DMS 273 (cell line): ENCODE measurements at regions not wholly inside any gene's neighbourhood (a gene's known extent, or its start where the extent isn't known, plus 50 kb on each side); places are given as distances from the start of the nearest gene placed in this dataset.

ENCODE experiments used
- DNase-seq: peaks from one replicate; lab custom pipeline; 2025; ENCODE audit not compliant: unreplicated experiment; lab: John Stamatoyannopoulos, UW

DNA sequence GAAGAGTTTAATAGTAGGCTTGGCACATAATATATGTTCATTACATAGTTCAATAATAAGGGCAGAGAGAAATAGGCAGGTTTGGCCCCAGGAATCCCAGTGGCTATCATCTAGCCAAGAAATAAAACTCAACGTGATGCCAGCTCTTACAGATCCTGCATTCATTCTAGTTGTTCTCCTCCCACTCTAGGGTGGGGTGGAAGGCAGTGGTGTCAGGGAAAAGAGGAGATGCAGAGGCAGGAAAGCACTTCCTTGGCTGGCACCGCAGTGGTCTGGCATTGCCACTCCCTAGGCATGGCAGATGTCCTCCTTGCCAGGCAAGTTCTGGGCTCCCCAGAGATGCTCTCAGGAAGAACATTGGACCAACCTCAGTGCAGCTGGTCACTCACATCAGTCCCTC lies 383.6 kb downstream of the GRIN2B start:
- no peak for DNase-seq

DNA sequence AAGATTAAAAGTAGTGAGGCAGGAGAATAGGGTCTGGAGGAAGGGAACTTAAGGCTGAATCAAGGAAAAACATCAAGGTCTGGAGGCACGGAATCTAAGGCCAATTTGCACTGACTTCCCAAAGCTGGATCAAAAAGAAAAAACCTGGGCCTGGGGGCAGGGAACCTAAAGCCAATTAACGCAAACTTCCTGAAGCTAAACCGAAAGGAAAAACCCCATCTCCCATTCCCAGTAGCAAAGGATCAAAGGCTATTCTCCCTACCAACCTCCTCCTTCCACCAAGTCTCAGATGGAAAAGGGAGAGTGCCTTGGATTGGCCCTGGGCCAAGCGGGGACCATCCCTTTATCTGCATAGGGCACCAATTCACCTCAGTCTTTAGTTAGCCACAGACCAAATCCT lies 384.2 kb downstream of the GRIN2B start:
- no peak for DNase-seq

DNA sequence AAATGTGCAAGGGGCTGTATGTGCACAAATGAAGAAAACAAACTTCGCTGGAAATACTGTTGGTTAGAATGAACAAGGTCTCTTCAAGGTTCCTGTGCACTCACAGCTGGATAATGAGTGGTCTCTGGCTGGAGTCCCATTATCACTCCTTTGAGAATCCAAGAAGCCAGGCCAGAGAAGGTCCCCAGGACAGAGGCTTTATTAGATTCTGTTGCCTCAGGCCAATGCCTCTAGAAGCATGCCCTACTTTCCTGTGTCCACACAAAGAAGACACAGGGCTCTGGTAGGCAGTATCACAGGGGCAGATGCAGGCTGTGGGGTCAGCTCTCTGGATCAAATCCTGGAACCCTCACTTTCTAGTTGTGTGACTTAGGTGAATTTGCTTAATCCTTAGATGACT lies 384.7 kb downstream of the GRIN2B start:
- DNase-seq: no peak

DNA sequence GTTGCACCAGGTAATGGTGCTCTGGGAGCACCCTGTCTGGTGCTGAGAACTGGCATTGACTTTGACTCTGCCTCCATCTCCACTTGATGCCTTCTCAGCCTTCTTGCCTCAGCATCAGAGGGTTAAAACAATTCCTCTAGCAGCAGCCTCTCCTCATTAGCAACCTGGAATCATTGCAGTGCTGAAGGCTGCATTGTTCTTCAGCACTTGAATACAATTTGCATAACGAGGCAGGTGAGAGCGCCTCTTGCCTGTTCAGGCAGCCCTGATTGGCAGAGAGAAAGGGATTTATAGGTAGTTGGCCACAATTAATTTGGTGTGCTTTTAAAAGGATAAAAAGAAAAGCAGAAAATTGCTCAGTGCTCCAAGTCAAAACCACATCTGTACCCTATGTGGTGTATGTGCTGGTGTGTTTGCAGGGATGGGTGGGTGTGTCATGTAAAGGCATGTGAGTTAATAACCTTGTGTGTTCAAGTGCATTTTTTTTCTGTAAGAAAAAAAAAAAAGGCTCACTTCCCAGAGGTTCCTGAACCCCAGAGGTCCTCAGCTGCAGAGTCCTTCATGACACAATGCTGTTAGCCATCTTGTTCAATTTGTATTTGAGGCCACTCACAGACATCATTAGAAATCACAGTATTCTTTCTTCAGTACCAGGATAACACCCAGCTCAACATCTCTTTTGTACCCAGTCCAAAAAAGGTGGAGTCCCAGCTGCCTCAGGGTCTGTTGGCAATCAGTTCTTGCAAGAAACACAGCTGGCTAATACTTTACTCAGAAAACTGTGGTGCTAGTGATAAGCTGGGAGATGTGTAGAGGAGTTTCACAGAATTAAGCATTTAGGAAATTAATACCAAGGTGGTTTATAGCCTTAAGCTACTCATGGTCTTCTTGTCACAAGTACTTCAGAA lies 385.6 kb downstream of the GRIN2B start:
- peak; percentile 79 for DNase-seq

DNA sequence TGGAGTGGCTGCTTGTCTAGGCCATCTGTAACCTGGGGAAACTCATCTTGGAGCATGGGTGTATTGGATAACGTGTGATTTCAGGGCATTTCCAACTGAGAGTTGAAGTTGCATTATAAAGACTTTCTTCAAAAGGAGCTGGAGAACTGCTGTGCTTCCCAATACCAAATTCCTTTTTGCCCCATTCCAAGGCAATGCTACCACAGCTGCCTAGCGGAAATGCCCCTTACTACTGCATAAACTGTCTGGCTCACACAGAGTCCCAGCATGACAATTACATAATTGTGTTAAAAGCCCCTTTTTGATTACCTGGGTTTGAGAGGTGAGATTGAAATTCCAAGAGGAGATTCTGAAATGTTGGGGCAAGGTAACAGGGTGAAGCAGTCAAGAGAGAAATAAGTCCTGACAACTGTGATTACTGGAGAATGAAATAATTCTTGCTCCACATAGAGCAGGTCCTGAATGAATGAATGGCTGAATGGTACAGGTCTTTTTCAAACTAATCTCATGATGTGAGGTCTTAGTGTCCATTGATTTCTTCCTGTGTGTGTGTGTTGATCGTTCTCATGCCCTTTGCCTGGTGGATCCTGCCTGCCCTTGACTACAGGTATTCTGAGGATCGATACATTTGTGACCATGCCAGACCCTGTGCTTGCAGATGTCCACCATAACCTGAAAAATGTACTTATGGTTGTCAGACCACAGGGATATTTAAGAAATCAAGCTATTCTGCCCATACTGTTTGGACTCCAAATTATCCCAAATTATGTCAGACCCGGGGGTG lies 386.5 kb downstream of the GRIN2B start:
- no peak for DNase-seq

DNA sequence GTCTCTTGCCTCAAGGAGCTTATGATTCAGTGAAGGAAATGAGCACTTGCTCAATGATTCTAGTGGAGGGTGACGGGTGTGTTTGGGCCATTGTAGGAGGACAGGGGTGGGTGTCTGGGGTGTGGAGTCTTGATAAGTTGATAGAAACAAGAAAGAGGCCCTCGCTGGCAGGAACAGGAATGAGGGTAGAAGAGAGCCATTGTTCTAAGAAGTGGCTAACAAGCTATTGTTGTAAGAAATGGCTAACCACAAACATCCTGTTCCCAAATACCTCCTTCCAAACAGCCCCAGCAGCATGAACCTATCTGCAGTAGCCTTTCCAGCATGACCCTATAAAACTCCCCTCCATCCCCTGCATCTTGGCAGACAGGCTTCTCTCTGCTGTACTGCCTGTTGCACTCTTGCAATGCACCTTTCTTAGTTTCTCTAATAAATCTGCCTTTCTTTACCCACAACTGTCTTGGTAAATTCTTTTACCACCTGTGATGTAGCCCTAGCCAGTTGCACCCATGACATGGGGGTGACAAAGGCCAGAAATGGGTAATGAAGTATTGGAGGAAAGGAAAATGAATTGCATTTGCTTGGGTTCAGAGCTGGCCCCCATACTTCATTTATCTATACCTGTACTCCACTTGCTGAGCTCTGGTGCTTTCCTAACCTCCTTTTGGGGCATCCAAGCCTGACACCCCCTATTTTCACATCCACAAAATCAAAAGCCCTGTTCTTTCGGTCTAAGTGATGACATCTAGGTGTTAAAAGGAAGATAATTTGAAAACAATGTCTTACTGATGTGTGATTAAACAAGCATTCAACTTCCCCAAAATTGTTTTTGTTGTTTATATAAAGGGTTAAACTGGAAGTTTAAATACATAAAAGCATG lies 389.1 kb downstream of the GRIN2B start:
- no peak for DNase-seq

DNA sequence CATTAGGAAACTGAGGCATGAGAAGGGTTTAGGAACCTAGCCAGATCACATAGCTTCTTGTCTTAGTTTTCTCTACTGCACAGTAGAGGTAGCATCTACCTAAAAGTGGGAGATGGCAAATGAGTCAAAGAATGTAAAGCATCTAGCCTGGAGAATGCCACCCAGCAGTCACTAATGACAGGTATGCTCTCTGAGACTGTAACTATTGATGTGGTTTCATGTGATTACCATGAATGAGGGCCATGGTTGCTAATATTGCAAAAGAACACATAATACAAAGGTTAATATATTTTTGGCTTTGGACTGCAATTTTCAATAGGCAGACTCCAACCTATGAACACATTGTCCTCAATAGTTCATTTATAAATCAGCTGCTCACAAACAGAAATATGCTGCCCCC lies 389.9 kb downstream of the GRIN2B start:
- DNase-seq: no peak

DNA sequence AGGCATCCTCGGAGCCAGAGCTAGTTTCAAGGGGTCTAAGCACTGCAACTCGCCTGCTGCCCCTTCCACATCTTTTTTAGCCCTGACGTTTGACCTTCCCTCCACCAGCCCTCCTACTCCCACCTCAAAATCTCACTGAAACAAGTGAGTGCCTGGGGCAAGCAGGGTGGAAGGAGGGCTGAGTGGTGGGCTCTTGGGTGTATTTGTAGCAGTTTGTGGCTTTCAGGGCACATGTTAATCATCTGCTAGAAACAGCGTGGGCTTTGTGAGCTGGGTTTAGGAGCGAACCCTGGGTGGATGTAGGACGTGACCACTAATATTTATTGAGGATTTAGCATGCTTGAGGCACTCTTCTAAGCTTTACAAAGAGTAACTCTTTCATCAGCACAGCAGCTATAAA lies 390.3 kb downstream of the GRIN2B start:
- no peak for DNase-seq

DNA sequence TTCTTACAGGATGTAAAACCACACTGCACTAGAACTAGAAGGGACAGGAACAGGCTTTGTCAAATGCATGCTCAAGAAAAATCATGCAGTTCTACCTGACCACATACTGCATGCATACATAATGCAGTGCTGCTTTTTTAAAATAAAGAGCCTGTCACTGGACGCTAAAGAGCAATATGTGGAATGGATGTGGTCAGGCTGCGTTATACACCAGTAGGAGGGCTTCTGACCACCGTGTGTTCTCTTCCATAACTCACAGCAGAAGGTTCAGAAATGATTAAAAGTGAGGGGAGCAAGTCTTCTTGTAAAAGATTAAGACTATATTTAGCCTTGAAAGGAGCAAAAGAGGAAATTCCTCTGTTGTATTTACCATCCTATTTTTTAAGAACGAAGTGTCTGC lies 392.0 kb downstream of the EMP1 start:
- no peak for DNase-seq

DNA sequence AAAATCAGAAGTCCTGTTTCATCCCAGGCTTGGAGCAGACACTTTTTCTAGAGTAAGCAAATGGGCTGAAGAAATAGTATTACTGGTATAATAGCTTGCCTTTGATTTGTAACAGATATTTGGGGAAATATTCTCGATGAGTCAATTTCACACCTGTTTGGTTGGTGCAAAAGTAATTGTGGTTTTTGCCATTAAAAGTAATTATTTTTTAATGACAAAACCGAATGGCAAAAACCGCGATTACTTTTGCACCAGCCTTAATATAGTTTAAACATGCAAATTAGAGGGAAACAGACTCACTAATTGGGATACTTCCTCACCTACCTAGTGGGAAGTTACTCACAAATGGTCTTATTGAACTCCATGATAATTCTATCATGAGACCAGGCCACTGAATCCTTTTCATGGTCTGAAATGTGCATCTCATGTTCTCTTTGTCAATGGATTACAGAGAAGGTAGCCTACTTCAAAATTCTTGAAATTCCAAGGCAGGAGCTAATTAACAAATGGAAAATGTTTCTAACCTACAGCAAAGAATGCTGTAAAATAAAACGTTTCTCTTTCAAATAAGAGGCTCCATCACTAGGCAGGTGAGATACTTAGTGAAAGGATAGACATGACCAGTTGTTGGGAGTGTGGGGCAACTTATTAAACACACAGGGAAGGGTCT lies 391.3 kb downstream of the EMP1 start:
- no peak for DNase-seq

DNA sequence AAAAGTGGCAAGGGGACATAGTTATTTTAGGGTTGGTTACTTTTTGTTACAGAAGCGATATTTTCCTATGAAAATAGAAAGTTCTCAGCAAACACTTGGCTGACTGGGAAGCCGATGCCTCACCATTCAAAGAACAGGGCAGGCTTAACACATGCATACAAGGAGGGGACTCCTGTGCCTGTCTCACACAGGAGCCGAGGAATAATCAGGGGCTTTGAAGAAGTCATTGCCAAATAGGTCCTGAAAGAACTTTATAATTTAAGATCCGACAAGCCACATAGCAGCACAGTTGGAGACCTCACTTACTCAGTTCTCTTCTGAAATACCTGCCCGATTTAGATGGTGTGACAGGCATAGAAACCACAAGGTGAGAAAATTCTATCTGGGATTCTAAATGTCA lies 389.8 kb downstream of the EMP1 start:
- DNase-seq: no peak

DNA sequence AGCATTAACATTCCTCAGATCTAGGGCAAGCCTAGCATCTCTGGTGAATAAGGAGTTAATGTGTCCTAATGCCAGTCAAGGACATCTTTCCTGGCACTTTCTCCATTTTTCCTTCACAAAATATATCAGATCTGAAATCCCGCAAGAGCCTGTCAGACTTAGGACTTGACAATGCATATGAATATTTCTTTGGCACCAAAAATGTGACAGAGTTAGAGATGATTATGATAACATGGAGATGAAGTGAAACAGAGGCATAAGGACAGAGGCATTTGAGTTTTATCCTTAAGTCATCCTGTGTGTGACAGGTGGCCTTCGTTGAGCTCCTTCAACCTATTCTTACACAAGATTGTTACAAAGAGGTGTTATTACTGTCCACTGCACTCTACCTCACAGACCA lies 388.0 kb downstream of the EMP1 start:
- DNase-seq: no peak

DNA sequence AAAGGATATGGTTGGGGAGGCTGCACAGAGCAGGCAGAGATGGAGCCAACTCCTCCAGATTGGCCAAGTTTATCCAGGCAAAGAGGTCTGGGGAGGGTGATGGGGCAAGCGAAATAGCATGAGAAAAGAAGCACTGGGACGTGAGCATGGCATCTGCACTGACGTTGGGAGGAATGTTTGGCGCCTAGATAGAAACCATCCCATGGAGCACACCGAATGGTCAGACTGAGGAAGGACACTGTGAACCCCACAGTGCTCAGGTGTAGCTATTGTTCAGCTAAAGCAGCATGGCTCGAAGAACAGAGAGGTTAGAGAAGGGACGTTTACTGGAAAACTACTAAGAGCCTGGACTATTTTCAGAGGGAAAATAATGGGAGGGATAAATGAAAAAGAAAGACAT lies 387.1 kb downstream of the EMP1 start:
- DNase-seq: no peak

DNA sequence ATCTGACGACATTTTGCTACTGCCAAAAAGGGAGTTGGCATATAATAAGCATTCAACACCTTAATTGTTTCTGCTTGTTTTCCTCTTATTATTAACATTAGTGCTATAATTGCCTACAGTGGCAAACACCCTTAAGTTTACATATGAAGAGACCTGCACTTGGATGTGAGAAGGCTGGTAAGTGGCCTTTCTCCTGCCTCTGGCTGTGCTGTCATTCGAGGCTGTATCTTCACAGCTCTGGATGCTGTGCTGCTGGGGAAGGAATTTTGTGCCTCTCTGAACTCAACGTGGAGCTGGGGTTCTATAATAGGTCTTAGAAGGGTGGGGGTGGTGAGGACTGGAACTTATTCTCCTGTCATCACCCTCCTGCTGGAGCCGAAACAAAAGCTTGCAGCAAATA lies 385.9 kb downstream of the EMP1 start:
- no peak for DNase-seq

DNA sequence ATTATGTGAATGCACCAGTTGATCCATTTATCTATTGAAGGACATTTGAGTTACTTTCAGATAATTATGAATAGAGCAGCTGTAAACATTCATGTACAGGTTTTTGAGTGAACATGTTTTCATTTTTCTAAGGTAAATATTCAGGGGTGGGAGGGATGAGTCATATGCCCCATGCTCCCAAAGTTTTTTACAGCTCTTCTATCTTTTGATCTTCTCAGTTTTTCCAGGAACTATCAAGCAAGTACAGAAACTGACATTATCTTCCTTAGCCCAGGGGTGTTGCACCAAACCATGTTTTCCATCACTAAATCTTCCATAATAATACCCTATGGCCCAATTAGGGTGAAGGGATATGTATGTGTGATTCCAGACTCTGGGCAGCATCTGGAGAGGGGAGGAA lies 384.5 kb downstream of the EMP1 start:
- DNase-seq: no peak

DNA sequence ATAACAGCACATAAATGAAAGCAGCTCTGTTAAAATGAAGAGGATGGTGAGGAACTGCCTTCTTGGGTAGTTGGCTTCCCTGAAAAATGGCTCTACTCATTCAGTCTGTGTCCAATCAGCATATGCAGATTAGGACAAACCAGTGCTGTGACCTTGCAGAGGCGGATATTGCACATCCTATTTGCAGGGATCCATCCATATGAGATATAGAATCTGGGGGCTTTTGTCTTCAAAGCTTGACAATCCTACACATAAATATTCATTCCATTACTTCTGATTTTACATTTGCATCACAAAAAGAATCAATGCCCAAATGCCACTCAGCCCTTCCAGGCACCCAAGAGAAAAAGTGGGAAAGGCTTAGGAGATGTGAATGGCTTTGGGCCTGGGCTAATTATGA lies 383.7 kb downstream of the EMP1 start:
- DNase-seq: no peak

DNA sequence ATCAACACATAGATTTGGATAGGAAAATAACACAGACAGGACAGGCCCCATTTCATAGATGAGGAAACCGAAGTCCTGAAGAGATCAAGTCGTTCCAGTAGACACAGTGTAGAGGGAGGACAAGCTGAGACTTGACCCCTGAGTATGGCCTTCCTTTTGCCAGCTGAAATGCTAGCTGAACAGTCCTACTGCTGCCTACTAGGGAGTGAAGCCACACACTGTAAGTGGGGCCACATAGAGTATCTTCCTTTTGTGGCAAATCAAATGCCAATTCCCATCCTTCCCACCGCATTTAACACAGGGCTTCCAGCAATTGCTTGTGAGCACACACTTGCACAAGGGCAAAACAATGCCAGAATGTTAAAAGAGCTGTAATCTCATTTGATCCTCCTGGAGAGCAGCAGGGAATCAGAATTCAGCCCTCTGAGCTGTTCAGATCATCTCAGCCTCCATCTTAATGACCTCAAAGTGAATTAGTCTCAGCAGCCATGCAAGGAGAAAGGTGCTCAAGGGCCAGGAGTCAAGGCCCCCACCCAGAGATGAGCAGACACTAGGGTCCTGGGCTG lies 380.5 kb downstream of the EMP1 start:
- DNase-seq: no peak

DNA sequence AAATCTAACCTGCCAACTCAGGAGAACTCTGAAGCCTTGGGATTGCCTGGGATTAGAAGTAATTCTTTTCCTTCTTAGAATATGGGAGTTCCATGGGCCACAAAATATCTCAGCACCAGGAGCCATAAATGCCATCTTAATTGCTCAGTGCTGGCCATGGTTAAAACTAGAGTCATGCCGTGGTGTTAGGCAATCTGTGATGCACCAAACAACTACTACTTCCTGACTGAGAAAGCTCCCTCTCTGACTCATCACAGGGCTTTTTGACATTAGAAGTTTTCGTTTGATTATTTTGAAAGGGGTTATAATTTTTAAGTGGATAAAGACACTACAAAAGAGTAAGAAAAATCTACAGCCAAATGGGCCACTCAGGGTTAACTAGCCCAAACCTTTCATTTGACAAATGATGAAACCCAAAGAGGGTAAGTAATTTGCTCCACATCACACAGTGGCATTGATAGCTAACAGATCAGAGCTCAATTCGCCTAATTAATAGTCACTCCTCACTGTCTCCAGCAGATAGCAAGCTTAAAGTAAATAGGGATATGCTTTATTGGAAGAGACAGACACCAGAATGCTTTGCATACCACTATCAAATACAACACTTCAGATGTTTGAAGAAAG lies 377.3 kb downstream of the EMP1 start:
- no peak for DNase-seq

DNA sequence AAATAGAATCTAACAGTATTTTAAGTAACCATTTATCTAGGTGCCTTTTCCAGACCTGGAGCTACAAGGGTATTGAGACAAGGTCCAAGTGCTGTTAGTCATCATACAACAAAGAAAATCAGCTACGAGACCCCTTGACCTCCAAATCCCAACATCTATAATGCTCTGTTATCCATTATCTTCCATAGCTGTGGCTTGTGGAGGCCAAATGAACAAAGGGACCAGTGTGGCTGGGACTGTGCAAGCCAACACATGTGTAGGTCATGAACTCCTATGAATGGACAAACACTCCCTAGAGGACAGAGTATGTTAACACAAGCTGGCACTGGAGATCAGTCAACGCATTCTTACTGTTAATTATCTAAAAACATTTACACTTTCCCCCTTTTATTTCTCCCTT lies 374.5 kb downstream of the EMP1 start:
- no peak for DNase-seq
